ENCODE measurements at regions not wholly inside any gene's neighbourhood (a gene's known extent, or its start where the extent isn't known, plus 50 kb on each side); places are given as distances from the start of the nearest gene placed in this dataset.

DNA sequence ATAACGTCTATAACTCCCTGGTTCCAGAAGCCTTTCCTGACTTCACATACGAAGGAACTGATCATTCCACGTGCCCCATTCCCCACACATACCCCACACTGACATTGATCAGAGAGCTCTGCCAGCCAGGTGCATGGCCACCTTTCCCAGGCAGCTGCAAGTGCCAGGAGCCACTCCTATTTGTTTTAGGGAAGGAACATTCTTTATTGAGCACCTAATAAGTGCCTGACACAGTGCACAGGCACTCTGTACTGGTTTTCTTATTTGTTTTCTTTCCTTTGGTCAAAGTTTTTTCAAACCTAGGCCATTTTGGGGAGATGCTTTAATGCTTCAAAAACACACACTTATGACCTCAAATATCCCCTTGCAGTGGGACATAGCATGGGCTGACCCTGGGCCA lies 50.0 kb downstream of the PITPNM2 start:
- TF ChIP-seq MXI1 (conservative IDR thresholded peaks at IDR 0.05; ENCODE audit: poor library complexity, severe bottlenecking) (no peak), CTCF (IDR thresholded peaks at IDR 0.05; ENCODE audit: poor library complexity, severe bottlenecking) (no peak), RAD21 (conservative IDR thresholded peaks at IDR 0.05) (no peak), REST (IDR thresholded peaks at IDR 0.05; ENCODE audit: borderline replicate concordance) (no peak), EZH2 (IDR thresholded peaks at IDR 0.05; ENCODE audit: borderline replicate concordance, insufficient read depth, low read length, poor library complexity, severe bottlenecking) (no peak)
